GM18526 (cell line): ENCODE measurements at regions not wholly inside any gene's neighbourhood (a gene's known extent, or its start where the extent isn't known, plus 50 kb on each side); places are given as distances from the start of the nearest gene placed in this dataset.

ENCODE experiments used
- POLR2A ChIP-seq: IDR thresholded peaks from 3 replicates; pipeline ENCODE4 v1.6.1; 2011; ENCODE audit not compliant: insufficient read length; ENCODE audit errors: extremely low read depth

DNA sequence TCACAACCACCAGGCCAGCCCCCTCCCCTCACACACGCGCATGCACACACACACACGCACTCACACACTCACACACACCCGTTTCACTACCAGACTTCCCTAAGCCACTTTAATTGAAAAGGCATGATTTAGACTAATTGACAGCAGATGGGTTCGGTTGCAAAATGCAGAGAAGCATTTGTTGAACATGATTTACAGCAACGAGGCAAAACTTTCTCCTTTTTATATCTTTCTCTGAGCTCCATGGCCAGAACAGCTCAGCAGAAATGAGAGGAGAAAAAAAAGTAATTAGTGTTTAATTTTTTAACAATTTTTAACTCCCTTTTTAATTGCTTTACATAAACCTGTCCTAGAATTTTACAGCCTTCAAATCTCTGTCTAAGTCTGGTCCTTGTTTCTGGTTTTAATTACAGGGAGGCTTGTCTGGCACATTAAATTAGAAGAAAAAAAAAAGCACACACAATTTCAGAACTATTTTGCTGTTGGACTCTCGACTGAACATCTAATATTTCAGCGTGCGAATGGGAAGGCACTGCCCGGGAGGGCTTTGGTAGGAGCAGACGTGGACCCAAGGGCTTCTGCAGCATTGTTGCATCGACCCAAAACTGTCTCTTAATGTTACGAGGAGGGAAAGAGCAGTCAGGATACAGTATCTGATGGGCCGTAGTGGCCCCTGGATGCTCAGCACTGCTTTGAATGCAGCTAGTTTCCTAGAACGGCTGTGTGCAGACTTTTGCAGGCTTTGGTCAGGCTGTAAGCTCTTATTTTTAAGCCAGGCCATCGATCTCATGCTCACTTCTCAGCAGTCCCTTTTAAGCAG, 255.9 kb downstream of the SOX9 start:
- no peak for TF ChIP-seq POLR2A

DNA sequence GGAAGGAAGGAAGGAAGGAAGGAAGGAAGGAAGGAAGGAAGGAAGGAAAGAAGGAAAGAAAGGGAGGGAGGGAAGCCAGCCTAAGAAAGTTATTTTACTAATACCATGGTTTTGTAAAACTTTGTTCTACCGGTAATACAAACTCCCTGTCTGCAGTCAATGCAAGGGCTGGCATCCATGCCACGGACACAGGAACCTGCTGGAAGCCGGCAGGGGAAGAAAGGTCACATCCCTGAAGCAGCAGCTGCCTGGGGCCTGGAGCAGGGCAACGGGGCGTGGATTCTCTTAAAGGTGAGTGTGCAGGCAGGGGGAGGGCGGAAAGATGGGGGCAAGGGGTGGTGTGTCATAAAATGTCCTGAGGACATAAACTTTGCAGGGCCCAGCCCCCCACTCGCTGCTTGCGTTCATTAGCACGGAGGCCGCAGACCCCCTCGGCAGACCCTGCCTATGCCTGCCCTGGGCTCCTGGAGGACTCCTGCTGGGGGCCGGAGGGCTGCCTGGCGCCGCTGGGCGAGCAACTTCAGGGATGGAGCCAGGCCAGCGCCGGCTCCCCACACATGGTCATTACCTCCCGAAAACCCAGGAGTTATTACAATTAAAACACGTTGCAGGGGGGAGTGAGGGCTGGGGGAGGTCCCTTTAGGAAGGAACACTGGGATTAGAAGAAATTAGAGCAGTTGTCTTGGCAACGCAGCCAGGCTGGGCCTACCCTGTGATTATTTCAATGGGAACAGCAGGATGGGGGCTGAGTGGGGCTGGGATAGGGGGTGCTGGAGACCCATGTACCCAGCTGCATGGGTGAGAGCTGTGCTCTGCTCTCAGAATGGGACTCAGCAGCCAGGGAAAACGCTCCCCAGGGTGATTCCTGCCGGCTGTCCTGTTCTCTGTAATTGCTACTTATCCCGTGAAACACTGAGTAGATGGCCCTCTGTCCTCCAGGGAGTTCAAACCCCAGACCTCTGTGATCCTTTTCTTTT, 257.9 kb downstream of the SOX9 start:
- no peak for TF ChIP-seq POLR2A

DNA sequence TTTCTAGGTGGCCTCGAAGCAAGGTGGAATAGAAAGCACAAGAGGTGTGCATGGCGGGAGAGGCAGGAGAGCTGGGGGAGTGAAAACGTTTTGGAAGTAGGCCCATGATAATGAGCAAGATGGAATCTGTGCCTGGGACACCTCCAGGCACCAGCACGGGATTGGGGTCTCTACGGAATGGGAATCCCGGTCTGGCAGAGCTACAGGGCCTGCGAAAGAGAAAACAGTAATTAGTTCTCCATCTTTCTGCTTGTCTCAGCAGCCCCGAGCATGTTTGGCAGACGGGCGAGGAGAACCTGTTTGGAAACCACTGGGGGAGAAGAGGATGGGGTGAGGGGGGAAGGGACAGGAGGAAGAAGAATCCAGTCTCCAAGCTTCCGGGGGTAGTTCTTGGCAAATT, 258.7 kb downstream of the SOX9 start:
- no peak for TF ChIP-seq POLR2A

- TF ChIP-seq POLR2A, result no peak
Measured at GRCh38 chr17:72380120-72380519, 259.3 kb downstream of the SOX9 start.

DNA sequence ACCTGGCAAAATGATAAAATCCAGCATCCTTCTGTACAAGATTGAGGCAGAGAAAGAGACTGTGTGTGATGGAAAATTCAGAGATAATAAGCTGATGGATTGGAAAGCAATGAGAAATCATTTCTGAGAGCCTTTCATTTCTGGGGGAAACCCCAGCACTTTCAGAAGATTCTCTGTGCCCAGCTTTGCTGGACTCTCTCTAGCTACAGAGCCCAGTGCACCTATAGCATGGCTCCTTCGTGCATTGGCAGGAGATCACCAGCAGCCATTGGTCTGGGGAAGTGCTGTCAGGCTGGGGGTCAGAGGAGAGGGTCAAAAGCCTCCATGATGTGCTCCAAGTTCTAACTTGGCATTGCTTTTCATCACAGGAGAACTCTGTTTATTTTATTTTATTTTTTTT, 259.9 kb downstream of the SOX9 start:
- no peak for TF ChIP-seq POLR2A

- no peak for TF ChIP-seq POLR2A
Measured at GRCh38 chr17:72381597-72382397, 261.0 kb downstream of the SOX9 start.

- no peak for TF ChIP-seq POLR2A
Measured at GRCh38 chr17:72382971-72383722, 262.3 kb downstream of the SOX9 start.

GRCh38 chr17:72385475-72385874, 264.7 kb downstream of the SOX9 start:
- no peak for TF ChIP-seq POLR2A

DNA sequence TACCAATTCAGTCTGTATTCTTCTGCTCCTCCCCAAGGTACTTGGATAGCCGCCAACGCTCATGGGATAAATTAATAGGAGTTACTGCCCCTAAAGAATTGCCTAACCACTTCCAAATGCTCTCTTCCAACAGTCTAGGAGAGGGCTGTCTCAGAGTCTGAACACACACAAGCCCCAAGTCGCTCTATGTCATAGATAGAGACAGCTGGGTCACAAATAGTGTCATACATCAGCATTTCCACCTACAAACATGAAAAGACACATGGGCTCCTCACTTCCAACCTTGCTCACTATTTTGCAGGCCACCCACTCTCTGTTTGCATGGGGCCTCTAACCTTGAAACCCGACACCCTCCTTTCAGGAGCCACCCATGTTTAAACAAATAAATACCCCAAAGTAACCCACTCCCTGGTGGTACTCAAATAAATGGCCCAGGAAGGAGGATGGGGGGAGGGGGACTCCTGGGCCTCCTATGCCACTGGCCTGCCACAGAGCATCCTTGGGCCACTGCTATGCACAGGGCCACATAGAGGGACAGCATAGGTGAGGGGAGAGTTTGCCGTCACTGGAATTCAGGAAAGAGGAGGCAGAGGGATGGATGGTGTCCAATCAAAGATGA, 265.9 kb downstream of the SOX9 start:
- TF ChIP-seq POLR2A, result no peak

- no peak for TF ChIP-seq POLR2A
Measured at GRCh38 chr17:72387487-72387886, 266.7 kb downstream of the SOX9 start.

GRCh38 chr17:72387969-72388368, 267.1 kb downstream of the SOX9 start:
- TF ChIP-seq POLR2A, result no peak

GRCh38 chr17:72388765-72389473, 268.1 kb downstream of the SOX9 start:
- no peak for TF ChIP-seq POLR2A

- no peak for TF ChIP-seq POLR2A
Measured at GRCh38 chr17:72390675-72391508, 270.1 kb downstream of the SOX9 start.
